SK-N-SH (cell line): ENCODE measurements at regions not wholly inside any gene's neighbourhood (a gene's known extent, or its start where the extent isn't known, plus 50 kb on each side); places are given as distances from the start of the nearest gene placed in this dataset.

Source experiments
- CTCF ChIA-PET: fragments of 300-600, 350-600 bp; formaldehyde crosslinking; extraction: SDS; loops from one replicate; lab custom pipeline; 2021; lab: Yijun Ruan, JAX
- POLR2A ChIA-PET: fragments of 350-600 bp; sonication (Branson Sonifier 250); formaldehyde crosslinking; extraction: SDS; loops from one replicate; lab custom pipeline; 2020; ENCODE audit warnings: antibody characterized with exemption, inconsistent platforms; lab: Yijun Ruan, JAX
- DNase-seq: peaks from one replicate; pipeline ENCODE4 v3.0.0; 2012
- H2AFZ ChIP-seq: fragments of 200-600 bp; sonication (generic); 2 replicates; pipeline ENCODE4 v1.8.1; 2016; ENCODE audit warnings: antibody characterized with exemption, mild to moderate bottlenecking, low read depth
- H3F3A ChIP-seq: fragments of 200-600 bp; sonication (generic); replicated peaks from 2 replicates; pipeline ENCODE3; 2016; ENCODE audit warnings: antibody characterized with exemption, mild to moderate bottlenecking; ENCODE audit not compliant: insufficient read depth
- H3K27ac ChIP-seq, 2 experiments: fragments of 200-500 bp in 1 of 2; fragments of 200-600 bp in 1 of 2; sonication (Bioruptor generic) in 1 of 2; sonication (generic), shearing (Covaris generic) in 1 of 2; 2 replicates each; pipeline versions ENCODE4 v1.5.1 to v1.6.1; 2014 to 2016; ENCODE audit warnings: low read depth in 2 of 2, inconsistent platforms in 1 of 2, low read length in 1 of 2, mild to moderate bottlenecking in 1 of 2, mixed read lengths in 1 of 2
- H3K27me3 ChIP-seq: fragments of 200-600 bp; sonication (generic), shearing (Covaris generic); 2 replicates; pipeline ENCODE4 v1.6.1; 2016; ENCODE audit warnings: mixed run types; ENCODE audit not compliant: insufficient read depth
- H3K36me3 ChIP-seq, 2 experiments: fragments of 200-500 bp in 1 of 2; fragments of 200-600 bp in 1 of 2; sonication (Bioruptor generic) in 1 of 2; sonication (generic) in 1 of 2; replicated peaks in 1 of 2; 2 replicates each; pipeline versions ENCODE3 to v1.5.1; 2014 to 2016; ENCODE audit warnings: low read length in 1 of 2, mild to moderate bottlenecking in 1 of 2; ENCODE audit not compliant: insufficient read depth in 2 of 2, control insufficient read depth in 1 of 2
- H3K4me1 ChIP-seq, 2 experiments: fragments of 200-500 bp in 1 of 2; fragments of 200-600 bp in 1 of 2; sonication (Bioruptor generic) in 1 of 2; sonication (generic), shearing (Covaris generic) in 1 of 2; 2 replicates each; pipeline versions ENCODE4 v1.5.1 to v1.6.1; 2014 to 2016; ENCODE audit warnings: low read depth in 1 of 2, low read length in 1 of 2, mixed run types in 1 of 2; ENCODE audit not compliant: insufficient read depth in 2 of 2, control insufficient read depth in 1 of 2
- H3K4me2 ChIP-seq: fragments of 200-600 bp; sonication (generic), shearing (Covaris generic); 2 replicates; pipeline ENCODE4 v1.6.1; 2017; ENCODE audit warnings: mixed run types
- H3K4me3 ChIP-seq, 2 experiments: fragments of 200-500 bp in 1 of 2; fragments of 200-600 bp in 1 of 2; sonication (Bioruptor generic) in 1 of 2; sonication (generic), shearing (Covaris generic) in 1 of 2; 2 replicates each; pipeline versions ENCODE4 v1.5.1 to v1.8.1; 2014 to 2016; ENCODE audit warnings: low read depth in 2 of 2, inconsistent platforms in 1 of 2, low read length in 1 of 2, mild to moderate bottlenecking in 1 of 2, mixed read lengths in 1 of 2, moderate library complexity in 1 of 2
- H3K79me2 ChIP-seq: fragments of 200-600 bp; sonication (generic); 2 replicates; pipeline ENCODE4 v1.8.1; 2017; ENCODE audit warnings: mild to moderate bottlenecking; ENCODE audit not compliant: insufficient read depth
- H3K9ac ChIP-seq: fragments of 200-600 bp; sonication (generic); 2 replicates; pipeline ENCODE4 v1.6.1; 2017; ENCODE audit warnings: mixed run types
- H3K9me2 ChIP-seq: fragments of 200-600 bp; sonication (generic); 2 replicates; pipeline ENCODE4 v1.6.1; 2017; ENCODE audit warnings: mixed run types
- H3K9me3 ChIP-seq: fragments of 200-600 bp; sonication (generic); 2 replicates; pipeline ENCODE4 v1.6.1; 2017; ENCODE audit warnings: mixed run types, mild to moderate bottlenecking, moderate library complexity
- H4K20me1 ChIP-seq: fragments of 200-600 bp; sonication (generic); 2 replicates; pipeline ENCODE4 v1.6.1; 2017; ENCODE audit warnings: mild to moderate bottlenecking, mixed run types; ENCODE audit not compliant: insufficient read depth
- EP300 ChIP-seq, 2 experiments: IDR thresholded peaks; 2 replicates each; pipeline versions ENCODE4 v1.4.0 to v1.6.1; 2012; ENCODE audit warnings: borderline replicate concordance in 1 of 2, low read depth in 1 of 2, low read length in 1 of 2
- FOXJ3 ChIP-seq: sonication (generic); formaldehyde crosslinking; IDR thresholded peaks from 2 replicates; pipeline ENCODE4 v1.5.1; 2020; ENCODE audit warnings: mild to moderate bottlenecking, missing genetic modification reagents
- FOXM1 ChIP-seq: IDR thresholded peaks from 2 replicates; pipeline ENCODE4 v1.4.0; 2012; ENCODE audit warnings: low read depth, mild to moderate bottlenecking
- GABPA ChIP-seq: IDR thresholded peaks from 2 replicates; pipeline ENCODE4 v1.4.0; 2012; ENCODE audit warnings: low read depth, mild to moderate bottlenecking
- GATA2 ChIP-seq: sonication (generic); formaldehyde crosslinking; IDR thresholded peaks from 2 replicates; pipeline ENCODE4 v1.5.0; 2020; ENCODE audit warnings: mild to moderate bottlenecking, missing genetic modification reagents
- JUND ChIP-seq: IDR thresholded peaks from 2 replicates; pipeline ENCODE4 v1.4.0; 2012
- MXI1 ChIP-seq: IDR thresholded peaks from 2 replicates; pipeline ENCODE4 v1.6.1; 2012; ENCODE audit warnings: mild to moderate bottlenecking, low read depth, low read length, improper control_type of control experiment
- NFIC ChIP-seq: IDR thresholded peaks from 2 replicates; pipeline ENCODE4 v1.4.0; 2012; ENCODE audit warnings: borderline replicate concordance
- NRF1 ChIP-seq: IDR thresholded peaks from 2 replicates; pipeline ENCODE4 v1.6.1; 2012; ENCODE audit warnings: low read depth, mild to moderate bottlenecking, low read length
- RAD21 ChIP-seq: IDR thresholded peaks from 2 replicates; pipeline ENCODE4 v1.6.1; 2012; ENCODE audit warnings: mild to moderate bottlenecking, low read length
- RCOR1 ChIP-seq: fragments of 150-350 bp; IDR thresholded peaks from 2 replicates; pipeline ENCODE4 v1.6.1; 2017; ENCODE audit warnings: antibody characterized with exemption, low read length
- RFX5 ChIP-seq: IDR thresholded peaks from 2 replicates; pipeline ENCODE4 v1.6.1; 2012; ENCODE audit warnings: mild to moderate bottlenecking, improper control_type of control experiment, low read length
- SIN3A ChIP-seq: IDR thresholded peaks from 2 replicates; pipeline ENCODE4 v1.6.1; 2012; ENCODE audit warnings: low read depth, mild to moderate bottlenecking, low read length, moderate library complexity, borderline replicate concordance
- SMC3 ChIP-seq: IDR thresholded peaks from 2 replicates; pipeline ENCODE4 v1.6.1; 2012; ENCODE audit warnings: low read depth, low read length, improper control_type of control experiment
- TAF1 ChIP-seq: IDR thresholded peaks from 2 replicates; pipeline ENCODE4 v1.6.1; 2012; ENCODE audit warnings: low read depth, mild to moderate bottlenecking, low read length, moderate library complexity, borderline replicate concordance
- TCF12 ChIP-seq: IDR thresholded peaks from 2 replicates; pipeline ENCODE4 v1.4.0; 2012
- TEAD4 ChIP-seq: IDR thresholded peaks from 2 replicates; pipeline ENCODE4 v1.4.0; 2012; ENCODE audit warnings: mild to moderate bottlenecking, borderline replicate concordance; ENCODE audit not compliant: insufficient read depth
- USF1 ChIP-seq: IDR thresholded peaks from 2 replicates; pipeline ENCODE4 v1.4.0; 2012; ENCODE audit warnings: low read depth, borderline replicate concordance
- USF2 ChIP-seq: fragments of 150-350 bp; IDR thresholded peaks from 2 replicates; pipeline ENCODE4 v1.6.1; 2017; ENCODE audit warnings: antibody characterized with exemption, low read length, low read depth, borderline replicate concordance
- YY1 ChIP-seq: IDR thresholded peaks from 2 replicates; pipeline ENCODE4 v1.4.0; 2012; ENCODE audit warnings: low read depth, mild to moderate bottlenecking
- WGBS: methylation state at CpG from one replicate; pipeline ENCODE4 v1.1.6; 2017; ENCODE audit warnings: low lambda C conversion rate; 5-methylcytosine and 5-hydroxymethylcytosine counted together
- TF ChIP-seq, protein P1 (sequence below): IDR thresholded peaks from 2 replicates; pipeline ENCODE4 v1.4.0; 2012; ENCODE audit warnings: low read depth
- TF ChIP-seq, protein P2 (sequence below): fragments of 200-600 bp; sonication (generic); IDR thresholded peaks from 2 replicates; pipeline ENCODE4 v1.6.1; 2017; ENCODE audit warnings: antibody characterized with exemption, mild to moderate bottlenecking, moderate library complexity

GRCh38 chr16:62829607-62830006, 793.4 kb upstream of the CDH8 start:
- no peaks in the 10 kb centered on the region for H3K9me2 ChIP-seq
- no peak for TF ChIP-seq GABPA
- TF ChIP-seq JUND: no peak
- no peak for TF ChIP-seq FOXJ3 (CRISPR knock-in tag)
- no peak for TF ChIP-seq RFX5
- TF ChIP-seq, protein P1, sequence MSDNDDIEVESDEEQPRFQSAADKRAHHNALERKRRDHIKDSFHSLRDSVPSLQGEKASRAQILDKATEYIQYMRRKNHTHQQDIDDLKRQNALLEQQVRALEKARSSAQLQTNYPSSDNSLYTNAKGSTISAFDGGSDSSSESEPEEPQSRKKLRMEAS: no peak
- TF ChIP-seq YY1: no peak
- TF ChIP-seq TAF1: no peak
- no peak for TF ChIP-seq RCOR1
- TF ChIP-seq EP300 (IDR thresholded peaks at IDR 0.05; ENCODE audit: borderline replicate concordance in 1 of 2, low read depth in 1 of 2, low read length in 1 of 2): no peak
- no peak for TF ChIP-seq SMC3
- TF ChIP-seq RAD21: no peak
- TF ChIP-seq USF2: no peak
- no peak for TF ChIP-seq NFIC
- TF ChIP-seq TCF12: no peak
- TF ChIP-seq FOXM1: no peak
- TF ChIP-seq, all 33 proteins: peak for 0
- Histone ChIP-seq H2AFZ (no peak overlapping the region), H3K27me3 (no peaks in the 10 kb centered on the region), H3K4me2 (no peak overlapping the region), H3K36me3 (no peaks in the 10 kb centered on the region), H3F3A (no peaks in the 10 kb centered on the region), H3K4me1 (no peaks in the 10 kb centered on the region), H3K27ac (no peak overlapping the region), H3K4me3 (no peak overlapping the region), H3K9me3 (no peaks in the 10 kb centered on the region), H3K9ac (no peak overlapping the region), H3K79me2 (no peaks in the 10 kb centered on the region), H4K20me1 (no peaks in the 10 kb centered on the region)
- WGBS: 30% methylated on average over 3 of the region's 3 CpGs
- no peak for DNase-seq
- POLR2A ChIA-PET: no interaction called here
- CTCF ChIA-PET: interaction anchor here (1.4 kb wide), 1 partner anchor 28 kb away, joined by 3 read pairs; no protein-coding TSS in a partner anchor

DNA sequence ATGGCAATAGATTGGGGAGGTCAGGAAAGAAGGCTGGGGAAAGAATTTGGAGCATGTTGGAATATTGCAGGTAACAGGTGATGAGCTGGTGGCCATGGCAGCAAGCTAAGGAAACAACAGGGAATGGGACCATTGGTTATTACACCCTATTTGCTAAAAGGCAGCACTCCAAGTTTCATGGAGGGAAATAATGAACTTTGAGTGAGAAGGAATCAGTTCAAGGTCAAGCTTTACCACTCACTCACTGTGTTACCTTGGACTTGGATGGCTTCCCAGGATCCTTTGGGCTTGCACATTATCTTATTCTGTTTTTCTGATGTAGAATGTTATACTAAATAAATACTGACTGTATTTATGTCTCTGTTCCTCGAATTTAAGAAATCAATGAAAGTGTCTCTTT, 792.8 kb upstream of the CDH8 start:
- H3K36me3 ChIP-seq: no peaks in the 10 kb centered on the region
- TF ChIP-seq FOXM1: no peak
- TF ChIP-seq GABPA: no peak
- TF ChIP-seq USF2: no peak
- TF ChIP-seq MXI1: no peak
- TF ChIP-seq TCF12: no peak
- no peak for TF ChIP-seq TEAD4
- TF ChIP-seq GATA2 (CRISPR knock-in tag): no peak
- no peak for TF ChIP-seq NRF1
- TF ChIP-seq, protein P2, sequence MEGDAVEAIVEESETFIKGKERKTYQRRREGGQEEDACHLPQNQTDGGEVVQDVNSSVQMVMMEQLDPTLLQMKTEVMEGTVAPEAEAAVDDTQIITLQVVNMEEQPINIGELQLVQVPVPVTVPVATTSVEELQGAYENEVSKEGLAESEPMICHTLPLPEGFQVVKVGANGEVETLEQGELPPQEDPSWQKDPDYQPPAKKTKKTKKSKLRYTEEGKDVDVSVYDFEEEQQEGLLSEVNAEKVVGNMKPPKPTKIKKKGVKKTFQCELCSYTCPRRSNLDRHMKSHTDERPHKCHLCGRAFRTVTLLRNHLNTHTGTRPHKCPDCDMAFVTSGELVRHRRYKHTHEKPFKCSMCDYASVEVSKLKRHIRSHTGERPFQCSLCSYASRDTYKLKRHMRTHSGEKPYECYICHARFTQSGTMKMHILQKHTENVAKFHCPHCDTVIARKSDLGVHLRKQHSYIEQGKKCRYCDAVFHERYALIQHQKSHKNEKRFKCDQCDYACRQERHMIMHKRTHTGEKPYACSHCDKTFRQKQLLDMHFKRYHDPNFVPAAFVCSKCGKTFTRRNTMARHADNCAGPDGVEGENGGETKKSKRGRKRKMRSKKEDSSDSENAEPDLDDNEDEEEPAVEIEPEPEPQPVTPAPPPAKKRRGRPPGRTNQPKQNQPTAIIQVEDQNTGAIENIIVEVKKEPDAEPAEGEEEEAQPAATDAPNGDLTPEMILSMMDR: no peak
- TF ChIP-seq RCOR1: no peak
- no peak for TF ChIP-seq USF1
- no peak for TF ChIP-seq YY1
- TF ChIP-seq TAF1: no peak
- no peak for TF ChIP-seq SIN3A
- no peaks in the 10 kb centered on the region for H4K20me1 ChIP-seq
- H3F3A ChIP-seq: no peaks in the 10 kb centered on the region
- H3K9ac ChIP-seq: no peak overlapping the region
- no peaks in the 10 kb centered on the region for H3K9me2 ChIP-seq
- no peak overlapping the region for H3K4me3 ChIP-seq
- ChIA-PET POLR2A (no interaction called here), CTCF (interaction anchor here (1.4 kb wide), 1 partner anchor 28 kb away, joined by 3 read pairs; no protein-coding TSS in a partner anchor)
- 14% methylated on average over 1 of the region's 1 CpG for WGBS
- H3K4me2 ChIP-seq: no peak overlapping the region
- H2AFZ ChIP-seq: no peak overlapping the region
- H3K4me1 ChIP-seq: no peaks in the 10 kb centered on the region
- H3K27ac ChIP-seq: no peak overlapping the region
- H3K79me2 ChIP-seq: no peaks in the 10 kb centered on the region
- H3K27me3 ChIP-seq: no peaks in the 10 kb centered on the region
- no peak for DNase-seq
- no peaks in the 10 kb centered on the region for H3K9me3 ChIP-seq
